Peyer's patch (tissue), 4 donors: ENCODE measurements at regions not wholly inside any gene's neighbourhood (a gene's known extent, or its start where the extent isn't known, plus 50 kb on each side); places are given as distances from the start of the nearest gene placed in this dataset.

Experiments used
- CTCF ChIP-seq, 6 experiments: fragments of 450-650 bp in 4 of 6; fragments of 200-600 bp in 2 of 6; sonication (generic) in 1 of 6; IDR thresholded peaks; one replicate each; pipeline ENCODE4 v1.5.1; 2017 to 2019; ENCODE audit warnings: antibody characterized with exemption in 6 of 6, mild to moderate bottlenecking in 3 of 6, moderate library complexity in 1 of 6
- POLR2A ChIP-seq, 2 donors: fragments of 450-650 bp; IDR thresholded peaks; one replicate each; pipeline ENCODE4 v1.5.1; 2017; ENCODE audit warnings: antibody characterized with exemption in 2 of 2, mild to moderate bottlenecking in 2 of 2, moderate library complexity in 2 of 2

DNA sequence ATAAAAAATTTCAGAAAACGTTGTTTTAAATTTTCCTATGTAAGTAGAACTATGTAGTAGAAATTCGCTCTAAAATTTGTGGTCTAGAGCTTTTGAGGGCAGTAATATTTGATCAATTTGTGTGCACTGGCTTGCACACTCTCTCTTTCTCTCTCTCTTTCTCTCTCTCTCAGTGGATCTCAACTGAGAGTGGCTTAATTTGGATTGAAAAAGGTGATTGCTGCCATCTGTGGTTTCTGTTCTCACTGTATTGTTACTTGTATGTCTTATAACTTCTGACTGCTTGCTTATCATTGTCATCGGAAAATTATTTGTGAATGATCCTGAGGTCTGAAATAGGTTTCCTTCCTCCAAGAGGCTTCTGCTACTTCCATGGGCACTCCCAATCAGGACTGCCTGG, 368.2 kb downstream of the KCTD16 start:
- TF ChIP-seq CTCF (IDR thresholded peaks at IDR 0.05) (no peak), POLR2A (IDR thresholded peaks at IDR 0.05) (no peak)
